ENCODE measurements at regions not wholly inside any gene's neighbourhood (a gene's known extent, or its start where the extent isn't known, plus 50 kb on each side); places are given as distances from the start of the nearest gene placed in this dataset.

DNA sequence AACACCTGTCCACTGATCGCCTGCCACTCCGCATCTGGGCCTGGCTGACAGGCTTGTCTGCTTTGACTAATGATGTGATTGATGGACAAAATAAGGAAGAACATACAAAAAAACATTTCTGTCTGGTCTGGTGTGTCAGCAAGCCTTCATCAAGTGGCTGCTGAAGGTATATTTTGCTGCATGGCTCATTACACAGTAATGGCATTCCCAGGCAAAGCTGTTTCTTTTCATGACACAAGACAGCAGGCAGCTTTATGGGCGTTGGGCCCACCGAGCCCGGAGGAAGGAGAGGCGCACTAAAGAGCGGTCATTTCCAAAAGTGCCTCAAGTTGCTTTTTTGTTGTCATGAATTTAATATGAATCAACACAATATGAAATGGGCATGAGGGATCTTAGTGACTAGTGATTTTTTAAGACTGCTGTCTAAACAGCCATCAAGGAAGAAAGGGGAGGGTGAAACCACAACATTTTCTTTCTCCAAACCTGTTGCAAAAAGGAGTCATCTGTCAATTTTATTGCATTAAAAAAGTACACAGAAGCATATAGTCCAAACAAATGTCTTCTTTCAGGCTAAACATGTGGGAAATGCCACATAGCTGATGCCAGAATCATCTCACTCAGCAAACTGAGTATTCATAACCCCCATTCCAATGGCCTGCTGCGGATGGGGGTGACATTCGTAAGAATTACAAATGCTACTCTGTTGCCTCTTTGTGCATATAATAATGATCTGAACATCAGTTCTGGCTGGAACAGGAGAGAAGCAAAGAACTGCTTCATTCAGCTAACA lies 476.6 kb downstream of the ZNF536 start:
- no peak for DNase-seq (ENCODE audit: low read depth in 1 of 2, low spot score in 1 of 2)
- H3K4me3 ChIP-seq (replicated peaks; ENCODE audit: insufficient read depth, low read length), result no peak overlapping the region
- H3K27me3 ChIP-seq (ENCODE audit: insufficient read depth, poor library complexity, severe bottlenecking), result no peaks in the 10 kb centered on the region
- TF ChIP-seq POLR2AphosphoS5 (IDR thresholded peaks at IDR 0.05; ENCODE audit: low read depth) (no peak), SPI1 (IDR thresholded peaks at IDR 0.05; ENCODE audit: borderline replicate concordance, low read depth) (no peak), GABPA (IDR thresholded peaks at IDR 0.05; ENCODE audit: low read depth) (no peak)
- TF ChIP-seq, protein P1, sequence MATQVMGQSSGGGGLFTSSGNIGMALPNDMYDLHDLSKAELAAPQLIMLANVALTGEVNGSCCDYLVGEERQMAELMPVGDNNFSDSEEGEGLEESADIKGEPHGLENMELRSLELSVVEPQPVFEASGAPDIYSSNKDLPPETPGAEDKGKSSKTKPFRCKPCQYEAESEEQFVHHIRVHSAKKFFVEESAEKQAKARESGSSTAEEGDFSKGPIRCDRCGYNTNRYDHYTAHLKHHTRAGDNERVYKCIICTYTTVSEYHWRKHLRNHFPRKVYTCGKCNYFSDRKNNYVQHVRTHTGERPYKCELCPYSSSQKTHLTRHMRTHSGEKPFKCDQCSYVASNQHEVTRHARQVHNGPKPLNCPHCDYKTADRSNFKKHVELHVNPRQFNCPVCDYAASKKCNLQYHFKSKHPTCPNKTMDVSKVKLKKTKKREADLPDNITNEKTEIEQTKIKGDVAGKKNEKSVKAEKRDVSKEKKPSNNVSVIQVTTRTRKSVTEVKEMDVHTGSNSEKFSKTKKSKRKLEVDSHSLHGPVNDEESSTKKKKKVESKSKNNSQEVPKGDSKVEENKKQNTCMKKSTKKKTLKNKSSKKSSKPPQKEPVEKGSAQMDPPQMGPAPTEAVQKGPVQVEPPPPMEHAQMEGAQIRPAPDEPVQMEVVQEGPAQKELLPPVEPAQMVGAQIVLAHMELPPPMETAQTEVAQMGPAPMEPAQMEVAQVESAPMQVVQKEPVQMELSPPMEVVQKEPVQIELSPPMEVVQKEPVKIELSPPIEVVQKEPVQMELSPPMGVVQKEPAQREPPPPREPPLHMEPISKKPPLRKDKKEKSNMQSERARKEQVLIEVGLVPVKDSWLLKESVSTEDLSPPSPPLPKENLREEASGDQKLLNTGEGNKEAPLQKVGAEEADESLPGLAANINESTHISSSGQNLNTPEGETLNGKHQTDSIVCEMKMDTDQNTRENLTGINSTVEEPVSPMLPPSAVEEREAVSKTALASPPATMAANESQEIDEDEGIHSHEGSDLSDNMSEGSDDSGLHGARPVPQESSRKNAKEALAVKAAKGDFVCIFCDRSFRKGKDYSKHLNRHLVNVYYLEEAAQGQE (IDR thresholded peaks at IDR 0.05; ENCODE audit: insufficient replicate concordance, low read depth), result no peak
- TF ChIP-seq, protein P2, sequence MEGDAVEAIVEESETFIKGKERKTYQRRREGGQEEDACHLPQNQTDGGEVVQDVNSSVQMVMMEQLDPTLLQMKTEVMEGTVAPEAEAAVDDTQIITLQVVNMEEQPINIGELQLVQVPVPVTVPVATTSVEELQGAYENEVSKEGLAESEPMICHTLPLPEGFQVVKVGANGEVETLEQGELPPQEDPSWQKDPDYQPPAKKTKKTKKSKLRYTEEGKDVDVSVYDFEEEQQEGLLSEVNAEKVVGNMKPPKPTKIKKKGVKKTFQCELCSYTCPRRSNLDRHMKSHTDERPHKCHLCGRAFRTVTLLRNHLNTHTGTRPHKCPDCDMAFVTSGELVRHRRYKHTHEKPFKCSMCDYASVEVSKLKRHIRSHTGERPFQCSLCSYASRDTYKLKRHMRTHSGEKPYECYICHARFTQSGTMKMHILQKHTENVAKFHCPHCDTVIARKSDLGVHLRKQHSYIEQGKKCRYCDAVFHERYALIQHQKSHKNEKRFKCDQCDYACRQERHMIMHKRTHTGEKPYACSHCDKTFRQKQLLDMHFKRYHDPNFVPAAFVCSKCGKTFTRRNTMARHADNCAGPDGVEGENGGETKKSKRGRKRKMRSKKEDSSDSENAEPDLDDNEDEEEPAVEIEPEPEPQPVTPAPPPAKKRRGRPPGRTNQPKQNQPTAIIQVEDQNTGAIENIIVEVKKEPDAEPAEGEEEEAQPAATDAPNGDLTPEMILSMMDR (IDR thresholded peaks at IDR 0.05; ENCODE audit: insufficient read depth, low read length), result no peak
- no peak overlapping the region for H3K27ac ChIP-seq (replicated peaks)

DNA sequence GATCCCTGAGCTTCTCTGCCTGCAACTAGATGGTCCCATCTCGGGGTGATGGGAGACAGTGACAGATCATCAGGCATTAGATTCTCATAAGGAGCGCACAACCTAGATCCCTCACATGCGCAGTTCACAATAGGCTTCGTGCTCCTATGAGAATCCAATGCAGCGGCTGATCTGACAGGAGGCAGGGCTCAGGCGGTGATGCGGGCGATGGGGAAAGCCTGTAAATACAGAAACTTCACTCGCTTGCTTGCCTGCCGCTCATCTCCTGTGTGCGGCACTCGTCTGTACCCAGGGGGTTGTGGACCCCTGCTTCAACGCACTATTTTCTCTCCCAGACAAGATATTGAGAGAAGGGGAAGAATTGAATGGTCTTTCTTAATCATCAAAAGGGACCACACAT lies 473.9 kb downstream of the ZNF536 start:
- TF ChIP-seq POLR2AphosphoS5 (IDR thresholded peaks at IDR 0.05; ENCODE audit: low read depth) (no peak), GABPA (IDR thresholded peaks at IDR 0.05; ENCODE audit: low read depth) (no peak), SPI1 (IDR thresholded peaks at IDR 0.05; ENCODE audit: borderline replicate concordance, low read depth) (no peak)
- TF ChIP-seq, protein P2 (IDR thresholded peaks at IDR 0.05; ENCODE audit: insufficient read depth, low read length), result no peak
- TF ChIP-seq, protein P1 (IDR thresholded peaks at IDR 0.05; ENCODE audit: insufficient replicate concordance, low read depth), result no peak
- H3K27me3 ChIP-seq (ENCODE audit: insufficient read depth, poor library complexity, severe bottlenecking), result no peaks in the 10 kb centered on the region
- no peak overlapping the region for H3K27ac ChIP-seq (replicated peaks)
- DNase-seq (ENCODE audit: low read depth in 1 of 2, low spot score in 1 of 2), result no peak
- no peak overlapping the region for H3K4me3 ChIP-seq (replicated peaks; ENCODE audit: insufficient read depth, low read length)

DNA sequence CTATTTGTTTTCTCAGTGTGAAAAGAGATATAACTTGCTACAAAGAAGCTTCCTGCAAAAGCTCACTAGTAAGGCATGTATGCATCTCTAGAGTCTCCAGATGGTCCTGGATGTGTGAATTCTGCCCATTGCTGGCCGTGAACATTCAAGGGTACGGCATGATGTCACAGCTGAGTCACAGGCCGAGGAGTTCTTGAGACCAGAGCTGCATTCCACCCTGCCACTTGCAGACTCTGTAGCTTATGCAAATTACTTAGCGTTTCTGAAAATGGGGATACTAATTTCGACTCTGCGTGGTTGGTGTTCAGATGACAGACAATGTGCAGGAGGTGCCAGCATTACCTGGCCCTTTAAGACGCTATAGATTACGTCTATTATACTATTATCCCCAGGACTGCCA lies 470.7 kb downstream of the ZNF536 start:
- no peak for TF ChIP-seq SPI1 (IDR thresholded peaks at IDR 0.05; ENCODE audit: borderline replicate concordance, low read depth)
- TF ChIP-seq, protein P1 (IDR thresholded peaks at IDR 0.05; ENCODE audit: insufficient replicate concordance, low read depth), result no peak
- no peak for TF ChIP-seq GABPA (IDR thresholded peaks at IDR 0.05; ENCODE audit: low read depth)
- no peak for TF ChIP-seq POLR2AphosphoS5 (IDR thresholded peaks at IDR 0.05; ENCODE audit: low read depth)
- TF ChIP-seq, protein P2 (IDR thresholded peaks at IDR 0.05; ENCODE audit: insufficient read depth, low read length), result no peak
- Histone ChIP-seq H3K4me3 (replicated peaks; ENCODE audit: insufficient read depth, low read length) (no peak overlapping the region), H3K27me3 (ENCODE audit: insufficient read depth, poor library complexity, severe bottlenecking) (no peaks in the 10 kb centered on the region), H3K27ac (replicated peaks) (no peak overlapping the region)
- no peak for DNase-seq (ENCODE audit: low read depth in 1 of 2, low spot score in 1 of 2)
